Immature natural killer cell (primary cell): ENCODE measurements at regions not wholly inside any gene's neighbourhood (a gene's known extent, or its start where the extent isn't known, plus 50 kb on each side); places are given as distances from the start of the nearest gene placed in this dataset.

ENCODE experiments used
- DNase-seq, 3 donors: peaks; one replicate each; pipeline ENCODE4 v3.0.0; 2022; ENCODE audit warnings: mixed read lengths in 1 of 3
- H3K27ac Mint-ChIP-seq, 6 donors: one replicate each; pipeline ENCODE4 v1.8.0; 2020; ENCODE audit warnings: mixed read lengths in 6 of 6, mild to moderate bottlenecking in 5 of 6, inconsistent platforms in 4 of 6, moderate library complexity in 3 of 6
- H3K27me3 Mint-ChIP-seq, 3 donors: one replicate each; pipeline ENCODE4 v1.8.0; 2020 to 2021; ENCODE audit warnings: low read depth in 3 of 3, mild to moderate bottlenecking in 3 of 3, mixed read lengths in 3 of 3, moderate library complexity in 3 of 3, inconsistent platforms in 1 of 3
- H3K36me3 Mint-ChIP-seq, 3 donors: one replicate each; pipeline ENCODE4 v1.8.0; 2020; ENCODE audit warnings: mixed read lengths in 3 of 3, inconsistent platforms in 2 of 3, mild to moderate bottlenecking in 2 of 3
- H3K4me1 Mint-ChIP-seq, 2 donors: one replicate each; pipeline ENCODE4 v1.8.0; 2020; ENCODE audit warnings: inconsistent platforms in 2 of 2, mild to moderate bottlenecking in 2 of 2, mixed read lengths in 2 of 2, moderate library complexity in 1 of 2
- H3K4me3 Mint-ChIP-seq, 5 donors: one replicate each; pipeline ENCODE4 v1.8.0; 2020; ENCODE audit warnings: mild to moderate bottlenecking in 5 of 5, mixed read lengths in 5 of 5, inconsistent platforms in 3 of 5, moderate library complexity in 3 of 5
- H3K9me3 Mint-ChIP-seq, 6 donors: one replicate each; pipeline ENCODE4 v1.8.0; 2020; ENCODE audit warnings: mild to moderate bottlenecking in 6 of 6, mixed read lengths in 6 of 6, inconsistent platforms in 4 of 6, moderate library complexity in 3 of 6

DNA sequence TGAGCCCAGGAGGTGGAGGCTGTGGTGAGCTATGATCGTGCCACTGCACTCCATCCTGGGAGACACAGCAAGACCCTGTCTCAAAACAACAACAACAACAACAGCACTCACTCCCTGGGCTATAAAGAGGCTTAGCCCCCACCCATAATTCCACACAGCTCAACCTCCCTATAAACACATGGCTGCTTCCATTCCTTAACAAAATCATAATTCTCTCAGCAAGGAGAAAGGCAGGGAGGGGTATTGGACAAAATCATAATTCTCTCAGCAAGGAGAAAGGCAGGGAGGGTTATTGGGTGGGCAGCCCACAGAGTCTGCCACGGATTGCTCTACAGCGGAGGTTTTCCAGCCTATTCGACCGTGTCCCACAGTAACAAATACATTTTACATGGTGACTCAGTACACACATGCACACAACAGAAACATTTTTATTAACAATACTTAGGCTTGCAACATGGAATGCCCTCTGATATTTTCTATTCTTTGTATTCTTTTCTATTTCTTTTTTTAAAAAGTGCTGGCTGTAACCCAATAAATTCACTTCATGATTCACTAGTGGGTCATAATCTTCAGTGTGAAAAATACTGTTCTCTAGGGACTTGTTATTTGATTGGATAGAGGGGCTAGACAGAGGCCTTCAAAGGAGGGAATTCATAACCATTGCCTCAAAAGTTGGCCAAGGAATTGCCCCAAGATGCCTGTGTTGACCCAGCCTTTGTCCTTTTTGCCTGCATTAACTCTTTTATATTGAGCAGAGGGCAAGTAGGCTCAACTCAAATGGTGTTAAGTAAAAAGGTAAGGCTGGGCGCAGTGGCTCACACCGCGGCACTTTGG is 50.6 kb upstream of the ZMYND8 start:
- Mint-ChIP-seq H3K27me3 (peaks cover 0 to 6% (median 1%) of the 10 kb centered on the region in 3 donors), H3K36me3 (no peaks in the 10 kb centered on the region), H3K27ac (no peak overlapping the region), H3K4me3 (no peak overlapping the region), H3K9me3 (no peaks in the 10 kb centered on the region), H3K4me1 (no peaks in the 10 kb centered on the region)
- no peak for DNase-seq

DNA sequence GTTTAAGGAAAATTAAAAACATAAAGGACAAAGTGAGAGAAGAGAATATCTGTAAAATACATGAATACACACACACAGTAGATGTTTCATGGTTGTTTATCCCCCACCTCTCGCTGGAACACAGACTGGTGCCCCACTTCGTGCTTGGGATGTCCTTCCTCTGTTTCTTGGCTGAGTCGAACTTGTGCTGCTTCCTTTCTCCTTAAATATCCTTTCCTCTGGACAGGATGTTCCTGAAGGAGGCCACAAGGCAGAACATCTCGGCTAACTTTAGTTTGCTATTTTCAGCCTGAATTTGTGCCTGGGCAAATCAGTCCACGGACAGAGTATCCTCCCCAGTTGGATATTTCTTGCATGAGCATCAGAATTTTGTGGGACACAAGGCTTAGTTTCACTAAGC is 54.7 kb upstream of the ZMYND8 start:
- peaks cover 2 to 6% (median 4%) of the 10 kb centered on the region in 3 donors for H3K27me3 Mint-ChIP-seq
- H3K4me3 Mint-ChIP-seq, result no peak overlapping the region
- H3K36me3 Mint-ChIP-seq, result peaks cover 0 to 4% (median 3%) of the 10 kb centered on the region in 3 donors
- no peak for DNase-seq
- H3K4me1 Mint-ChIP-seq, result peaks cover 27% of the 10 kb centered on the region in 2 donors
- H3K9me3 Mint-ChIP-seq, result no peaks in the 10 kb centered on the region
- H3K27ac Mint-ChIP-seq, result no peak overlapping the region

DNA sequence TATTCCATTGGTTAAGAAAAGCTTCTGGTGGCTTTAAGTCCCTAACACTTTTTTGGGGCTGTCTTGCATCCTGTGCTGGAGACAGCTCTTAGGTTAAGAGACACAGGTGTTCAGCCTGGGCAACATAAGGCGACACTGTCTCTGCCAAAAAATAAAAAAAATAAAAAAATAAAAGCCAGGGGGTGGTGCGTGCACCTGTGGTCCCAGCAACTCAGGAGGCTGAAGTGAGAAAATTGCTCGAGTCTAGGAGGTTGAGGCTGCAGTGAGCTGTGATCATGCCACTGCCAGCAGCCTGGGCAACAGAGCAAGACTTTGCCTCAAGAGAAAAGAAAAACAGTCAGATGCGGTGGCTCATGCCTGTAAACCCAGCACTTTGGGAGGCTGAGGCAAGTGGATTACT is 55.6 kb upstream of the ZMYND8 start:
- H3K9me3 Mint-ChIP-seq, result no peaks in the 10 kb centered on the region
- peaks cover 2 to 6% (median 4%) of the 10 kb centered on the region in 3 donors for H3K27me3 Mint-ChIP-seq
- H3K27ac Mint-ChIP-seq, result no peak overlapping the region
- no peak overlapping the region for H3K4me3 Mint-ChIP-seq
- H3K36me3 Mint-ChIP-seq, result peaks cover 0 to 4% (median 3%) of the 10 kb centered on the region in 3 donors
- peaks cover 35 to 36% of the 10 kb centered on the region in 2 donors for H3K4me1 Mint-ChIP-seq
- DNase-seq, result no peak

DNA sequence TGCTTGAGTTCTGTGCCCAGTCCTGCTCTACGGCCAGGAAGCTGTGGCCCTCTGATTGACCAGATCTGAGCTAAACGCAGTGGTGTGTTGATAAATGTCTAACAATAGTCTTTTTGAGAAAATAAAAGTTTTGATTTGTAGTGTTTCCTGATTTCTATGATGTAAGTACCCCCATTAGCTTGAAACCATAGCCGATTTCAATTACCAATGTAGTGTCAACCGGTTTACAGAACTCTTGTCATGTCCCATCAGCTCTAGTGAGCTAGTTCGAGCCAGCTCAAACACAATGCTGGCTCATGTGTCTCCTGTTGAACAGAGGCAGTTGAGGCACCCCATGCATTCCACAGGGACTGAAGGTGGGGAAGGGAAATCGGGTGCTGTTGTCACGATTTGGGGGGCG is 56.7 kb upstream of the ZMYND8 start:
- H3K4me1 Mint-ChIP-seq, result peaks cover 36 to 40% of the 10 kb centered on the region in 2 donors
- DNase-seq, result no peak
- no peaks in the 10 kb centered on the region for H3K9me3 Mint-ChIP-seq
- H3K4me3 Mint-ChIP-seq, result no peak overlapping the region
- peak overlapping the region in 5 of 6 donors; percentile 1 to 83 (median 69) for H3K27ac Mint-ChIP-seq
- H3K36me3 Mint-ChIP-seq, result peaks cover 0 to 4% (median 3%) of the 10 kb centered on the region in 3 donors
- peaks cover 2 to 8% (median 4%) of the 10 kb centered on the region in 3 donors for H3K27me3 Mint-ChIP-seq

DNA sequence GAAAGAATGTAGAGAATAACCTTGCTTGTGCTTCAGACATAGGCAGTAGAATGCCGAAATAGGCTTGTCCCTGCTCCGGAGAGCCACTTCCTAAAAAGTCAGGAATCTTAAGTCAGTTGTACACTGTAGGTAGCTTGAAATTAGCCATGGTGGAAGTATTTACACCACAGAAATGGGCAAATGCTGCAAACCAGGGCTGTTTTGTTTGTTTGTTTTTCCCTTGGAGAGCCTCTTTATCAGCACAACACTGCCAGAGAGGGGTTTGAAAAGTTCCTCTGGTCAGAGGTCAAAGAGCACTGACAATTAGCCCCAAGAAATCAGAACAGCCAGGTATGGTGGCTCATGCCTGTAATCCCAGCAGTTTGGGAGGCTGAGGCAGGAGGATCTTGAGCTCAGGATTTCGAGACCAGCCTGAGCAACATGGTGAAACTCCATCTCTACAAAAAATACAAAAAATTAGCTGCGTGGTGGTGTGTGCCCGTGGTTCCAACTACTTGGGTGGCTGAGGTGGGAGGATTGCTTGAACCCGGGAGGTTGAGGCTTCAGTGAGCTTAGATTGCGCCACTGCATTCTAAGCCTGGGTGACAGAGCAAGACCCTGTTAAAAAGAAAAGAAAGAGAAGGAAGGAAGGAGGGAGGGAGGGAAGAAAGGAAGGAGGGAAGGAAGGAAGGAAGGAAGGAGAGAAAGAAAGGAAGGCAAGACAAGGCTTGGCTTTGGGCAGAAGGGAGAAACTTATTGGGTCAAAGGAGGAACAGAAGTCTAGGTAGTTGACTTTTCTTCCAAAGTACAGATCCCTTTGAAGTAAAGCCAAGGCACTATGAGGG is 61.0 kb upstream of the ZMYND8 start:
- peaks cover 2 to 8% (median 2%) of the 10 kb centered on the region in 3 donors for H3K27me3 Mint-ChIP-seq
- H3K4me1 Mint-ChIP-seq, result peaks cover 34 to 43% of the 10 kb centered on the region in 2 donors
- peak overlapping the region in 5 of 6 donors; percentile 34 to 88 (median 83) for H3K27ac Mint-ChIP-seq
- H3K36me3 Mint-ChIP-seq, result peaks cover 0 to 4% (median 3%) of the 10 kb centered on the region in 3 donors
- no peak overlapping the region for H3K4me3 Mint-ChIP-seq
- H3K9me3 Mint-ChIP-seq, result no peaks in the 10 kb centered on the region
- DNase-seq, result no peak

DNA sequence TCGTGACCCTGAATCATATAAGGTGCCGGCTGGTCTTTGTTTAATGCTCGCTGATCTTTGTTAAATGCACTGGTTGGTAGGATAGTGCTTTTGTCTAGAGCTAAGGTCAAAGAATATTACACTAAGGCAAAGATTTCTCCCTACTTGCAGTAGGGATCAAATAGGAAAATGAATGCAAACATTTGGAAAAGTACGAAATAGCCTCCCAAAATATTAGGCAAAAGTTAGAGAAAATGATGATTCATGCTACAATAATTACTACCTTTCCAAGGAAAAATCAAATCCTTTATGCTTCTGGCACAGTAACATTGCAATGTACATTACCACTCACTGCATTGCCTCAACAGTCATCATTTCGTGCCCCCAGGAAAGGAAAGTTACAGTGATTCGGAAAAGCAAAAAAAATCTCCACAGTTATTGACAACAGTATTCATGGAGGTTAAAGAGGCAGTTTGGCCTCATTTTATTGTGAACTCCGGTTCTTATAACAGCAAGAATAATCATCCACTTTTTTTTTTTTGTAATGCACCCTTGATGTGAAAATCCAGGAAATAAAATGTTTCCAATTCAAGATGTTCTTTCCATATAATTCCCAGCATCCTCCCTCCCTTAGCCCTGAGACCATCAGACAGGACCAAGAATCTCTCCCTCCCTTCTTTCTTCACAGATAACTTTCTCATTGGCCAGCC is 61.7 kb upstream of the ZMYND8 start:
- H3K4me3 Mint-ChIP-seq, result no peak overlapping the region
- no peak for DNase-seq
- peaks cover 0 to 4% (median 3%) of the 10 kb centered on the region in 3 donors for H3K36me3 Mint-ChIP-seq
- peaks cover 0 to 8% (median 2%) of the 10 kb centered on the region in 3 donors for H3K27me3 Mint-ChIP-seq
- H3K27ac Mint-ChIP-seq, result peak overlapping the region in 3 of 6 donors; percentile 14 to 49 (median 29)
- H3K9me3 Mint-ChIP-seq, result no peaks in the 10 kb centered on the region
- peaks cover 27 to 35% of the 10 kb centered on the region in 2 donors for H3K4me1 Mint-ChIP-seq

DNA sequence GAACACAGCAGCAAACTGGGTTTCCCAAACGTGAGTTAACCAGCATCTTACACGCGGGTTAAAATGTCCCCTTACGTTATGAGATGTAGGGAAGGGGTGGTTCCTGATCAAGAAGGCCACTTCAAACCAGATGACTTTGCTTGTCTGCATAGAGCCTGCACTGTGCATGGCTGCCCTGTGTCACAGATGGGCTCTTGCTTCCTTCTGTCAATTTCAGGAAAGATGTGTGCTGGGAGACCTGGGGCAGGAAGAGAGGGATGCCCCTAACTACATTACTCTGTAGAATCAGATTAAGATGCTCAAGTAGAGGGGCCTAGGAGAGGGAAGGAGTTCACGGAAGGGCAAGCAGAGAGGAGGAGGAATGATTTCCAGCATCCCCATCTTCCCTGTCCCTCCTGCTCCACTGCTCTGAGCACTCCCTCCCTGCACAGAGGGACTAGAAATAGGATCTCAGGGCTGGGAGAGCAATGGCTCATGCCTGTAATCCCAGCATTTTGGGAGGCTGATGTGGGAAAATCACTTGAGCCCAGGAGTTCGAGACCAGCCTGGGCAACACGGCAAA is 63.5 kb upstream of the ZMYND8 start:
- no peak for DNase-seq
- H3K9me3 Mint-ChIP-seq, result no peaks in the 10 kb centered on the region
- peak overlapping the region in 3 of 6 donors; percentile 22 to 41 (median 40) for H3K27ac Mint-ChIP-seq
- H3K27me3 Mint-ChIP-seq, result peaks cover 0 to 8% (median 2%) of the 10 kb centered on the region in 3 donors
- peaks cover 0 to 3% (median 3%) of the 10 kb centered on the region in 3 donors for H3K36me3 Mint-ChIP-seq
- H3K4me3 Mint-ChIP-seq, result no peak overlapping the region
- peaks cover 20 to 26% of the 10 kb centered on the region in 2 donors for H3K4me1 Mint-ChIP-seq

DNA sequence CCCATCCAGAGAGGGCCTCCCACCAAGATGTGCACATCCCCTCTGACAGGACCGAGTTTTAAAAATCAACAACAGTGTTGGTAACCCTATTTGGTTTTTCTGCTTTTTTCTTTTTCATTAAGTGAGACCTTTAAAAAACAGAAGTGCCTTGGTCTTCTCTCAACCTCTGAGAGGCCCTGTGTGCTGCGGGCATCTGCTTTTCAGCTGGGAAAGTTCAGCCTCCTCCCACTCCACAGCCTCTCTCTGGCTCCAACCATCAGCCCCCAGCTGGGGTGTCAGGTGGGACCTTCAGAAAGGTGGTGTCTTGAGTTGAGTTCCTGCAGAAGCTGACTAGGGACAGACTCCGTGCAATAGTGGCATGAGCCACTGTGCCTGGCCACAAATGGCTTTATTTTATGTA is 64.6 kb upstream of the ZMYND8 start:
- no peak overlapping the region for H3K27ac Mint-ChIP-seq
- peaks cover 0 to 5% (median 2%) of the 10 kb centered on the region in 3 donors for H3K27me3 Mint-ChIP-seq
- peaks cover 10 to 16% of the 10 kb centered on the region in 2 donors for H3K4me1 Mint-ChIP-seq
- no peaks in the 10 kb centered on the region for H3K9me3 Mint-ChIP-seq
- no peak for DNase-seq
- no peak overlapping the region for H3K4me3 Mint-ChIP-seq
- H3K36me3 Mint-ChIP-seq, result no peaks in the 10 kb centered on the region

DNA sequence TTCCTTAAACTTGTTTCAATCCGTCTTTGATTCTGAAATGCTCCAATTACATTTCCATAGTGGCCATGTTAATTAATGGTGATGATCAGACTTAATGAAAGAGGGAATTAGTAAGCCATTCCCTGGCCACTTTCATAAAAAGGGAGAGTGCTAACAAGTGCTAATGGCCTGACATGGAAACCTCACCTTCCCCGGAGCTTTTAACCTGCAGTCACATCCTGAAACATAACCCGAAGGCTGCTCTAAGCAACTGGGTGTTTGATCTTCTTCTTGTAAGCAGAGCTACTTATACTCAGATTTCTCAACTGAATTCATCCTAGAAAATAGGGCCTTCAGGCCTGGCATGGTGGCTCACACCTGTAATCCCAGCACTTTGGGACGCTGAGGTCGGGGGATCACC is 67.1 kb upstream of the ZMYND8 start:
- Mint-ChIP-seq H3K36me3 (peaks cover 0 to 6% (median 4%) of the 10 kb centered on the region in 3 donors), H3K4me3 (no peak overlapping the region), H3K27me3 (peaks cover 0 to 2% (median 0%) of the 10 kb centered on the region in 3 donors), H3K9me3 (peaks cover 3 to 15% (median 11%) of the 10 kb centered on the region in 6 donors), H3K27ac (peak overlapping the region in 1 of 6 donors; percentile 12), H3K4me1 (peaks cover 0 to 2% of the 10 kb centered on the region in 2 donors)
- no peak for DNase-seq

DNA sequence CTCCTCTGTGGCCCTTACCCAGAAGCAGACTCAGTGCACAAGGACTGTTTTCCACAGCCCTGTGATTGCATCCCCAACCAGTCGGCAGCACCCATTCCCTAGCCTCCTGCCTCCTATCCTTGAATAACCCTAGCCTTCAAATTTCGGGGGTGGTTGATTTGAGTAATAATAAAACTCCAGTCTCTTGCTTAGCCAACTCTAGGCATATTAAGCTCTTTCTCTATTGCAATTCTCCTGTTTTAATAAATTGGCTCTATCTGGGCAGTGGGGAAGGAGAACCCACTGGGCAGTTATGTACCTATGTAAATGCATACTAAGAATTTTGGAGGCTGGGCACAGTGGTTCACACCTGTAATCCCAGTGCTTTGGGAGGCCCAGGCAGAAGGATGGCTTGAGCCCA is 70.6 kb upstream of the ZMYND8 start:
- Mint-ChIP-seq H3K4me1 (no peaks in the 10 kb centered on the region), H3K27me3 (peaks cover 0 to 4% (median 0%) of the 10 kb centered on the region in 3 donors), H3K9me3 (peaks cover 3 to 20% (median 11%) of the 10 kb centered on the region in 6 donors), H3K27ac (no peak overlapping the region), H3K36me3 (peaks cover 0 to 6% (median 4%) of the 10 kb centered on the region in 3 donors), H3K4me3 (no peak overlapping the region)
- no peak for DNase-seq

DNA sequence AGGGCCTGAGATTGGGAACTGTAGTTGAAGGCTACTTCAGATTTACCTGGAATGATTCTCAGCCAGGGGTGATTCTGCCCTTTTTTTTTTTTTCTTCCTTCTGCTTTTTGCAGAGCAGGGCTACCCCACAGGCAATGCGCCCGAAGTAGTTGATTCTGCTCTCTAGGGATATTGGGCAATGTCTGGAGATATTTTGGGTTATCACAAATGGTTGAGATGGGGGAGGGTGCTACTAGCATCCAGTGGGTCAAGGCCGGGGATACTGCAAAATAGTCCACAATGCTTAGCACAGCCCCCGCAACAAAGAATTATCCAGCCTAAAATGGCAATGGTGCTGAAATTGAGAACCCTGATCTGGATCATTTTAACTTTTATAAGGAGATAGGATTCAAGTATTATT is 71.2 kb upstream of the ZMYND8 start:
- DNase-seq, result no peak
- Mint-ChIP-seq H3K4me1 (no peaks in the 10 kb centered on the region), H3K36me3 (peaks cover 0 to 6% (median 4%) of the 10 kb centered on the region in 3 donors), H3K4me3 (no peak overlapping the region), H3K27me3 (peaks cover 0 to 4% (median 0%) of the 10 kb centered on the region in 3 donors), H3K27ac (no peak overlapping the region), H3K9me3 (peaks cover 3 to 20% (median 11%) of the 10 kb centered on the region in 6 donors)

DNA sequence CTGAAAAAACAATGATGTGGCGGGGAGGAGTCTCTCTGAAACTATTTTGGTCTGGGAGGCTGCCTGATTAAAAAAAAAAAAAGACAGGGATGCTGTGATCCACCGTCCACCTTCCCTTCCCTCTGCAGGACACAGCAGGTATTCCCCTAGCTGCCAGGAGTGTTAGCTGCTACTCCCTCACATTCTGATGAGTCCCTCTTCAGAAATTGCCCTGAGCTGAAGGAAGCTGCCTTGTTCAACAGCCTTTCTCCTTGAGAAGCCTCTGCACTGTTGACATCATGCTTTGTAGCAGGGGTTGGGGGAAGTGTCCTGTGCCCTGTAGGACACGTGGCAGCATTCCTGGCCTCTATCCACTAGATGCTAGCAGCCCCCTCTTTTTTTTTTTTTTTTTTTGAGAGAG is 71.7 kb upstream of the ZMYND8 start:
- no peak for DNase-seq
- Mint-ChIP-seq H3K27ac (no peak overlapping the region), H3K36me3 (peaks cover 0 to 6% (median 4%) of the 10 kb centered on the region in 3 donors), H3K4me3 (no peak overlapping the region), H3K4me1 (no peaks in the 10 kb centered on the region), H3K9me3 (peaks cover 3 to 20% (median 11%) of the 10 kb centered on the region in 6 donors), H3K27me3 (peaks cover 0 to 4% (median 0%) of the 10 kb centered on the region in 3 donors)

DNA sequence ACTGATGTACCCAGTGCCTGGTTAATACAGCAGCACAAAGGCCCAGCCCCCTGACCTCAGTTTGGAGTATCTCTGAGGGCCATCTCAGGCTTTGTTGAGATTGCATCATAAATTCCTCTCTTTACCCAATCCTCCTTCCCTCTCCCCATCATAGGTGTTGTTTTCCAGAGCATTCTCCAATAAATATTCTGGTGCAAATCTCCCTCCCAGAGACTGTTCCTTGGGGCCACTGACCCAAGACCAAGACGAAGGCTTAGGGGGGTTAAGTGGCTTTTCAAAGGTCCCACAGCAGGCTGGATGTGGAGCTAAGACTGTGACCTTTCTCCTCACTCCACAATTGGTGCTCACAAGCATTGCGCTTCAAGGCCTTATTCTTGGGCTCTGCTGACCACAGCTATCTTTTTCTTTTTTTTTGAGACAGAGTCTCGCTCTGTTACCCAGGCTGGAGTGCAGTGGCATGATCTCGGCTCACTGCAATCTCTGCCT is 72.4 kb upstream of the ZMYND8 start:
- Mint-ChIP-seq H3K4me3 (no peak overlapping the region), H3K4me1 (no peaks in the 10 kb centered on the region), H3K9me3 (peaks cover 3 to 20% (median 11%) of the 10 kb centered on the region in 6 donors), H3K36me3 (peaks cover 0 to 6% (median 4%) of the 10 kb centered on the region in 3 donors), H3K27me3 (peaks cover 0 to 4% (median 2%) of the 10 kb centered on the region in 3 donors), H3K27ac (peak overlapping the region in 1 of 6 donors; percentile 62)
- no peak for DNase-seq
